ENCODE measurements at regions not wholly inside any gene's neighbourhood (a gene's known extent, or its start where the extent isn't known, plus 50 kb on each side); places are given as distances from the start of the nearest gene placed in this dataset.

DNA sequence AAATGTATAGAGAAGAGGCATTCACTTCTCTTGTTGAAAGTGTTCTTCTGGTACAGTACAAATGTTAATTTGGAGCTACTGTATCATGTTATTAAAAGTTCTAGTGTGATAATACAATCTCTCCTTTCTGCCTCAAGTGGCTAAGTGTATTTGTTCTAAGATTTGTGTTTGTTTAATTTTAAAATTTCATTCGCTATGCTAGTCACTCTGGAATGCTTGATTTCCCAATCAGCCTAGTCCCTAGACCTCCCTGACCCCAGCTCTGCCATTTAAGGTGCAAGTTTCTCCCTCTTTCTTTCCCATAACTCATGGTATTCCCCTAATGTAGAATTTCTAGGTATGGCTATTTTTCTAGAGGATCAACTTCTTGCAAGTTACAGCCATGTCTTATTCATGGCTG is 817.4 kb downstream of the STIM2 start:
- TF ChIP-seq FOXA1 (IDR thresholded peaks at IDR 0.05) (no peak), BHLHE40 (IDR thresholded peaks at IDR 0.05; ENCODE audit: borderline replicate concordance) (no peak), SUZ12 (IDR thresholded peaks at IDR 0.05) (no peak), ARNT (IDR thresholded peaks at IDR 0.05) (no peak), NFRKB (IDR thresholded peaks at IDR 0.05) (no peak), SP1 (IDR thresholded peaks at IDR 0.05) (no peak)
- TF ChIP-seq, protein P1, sequence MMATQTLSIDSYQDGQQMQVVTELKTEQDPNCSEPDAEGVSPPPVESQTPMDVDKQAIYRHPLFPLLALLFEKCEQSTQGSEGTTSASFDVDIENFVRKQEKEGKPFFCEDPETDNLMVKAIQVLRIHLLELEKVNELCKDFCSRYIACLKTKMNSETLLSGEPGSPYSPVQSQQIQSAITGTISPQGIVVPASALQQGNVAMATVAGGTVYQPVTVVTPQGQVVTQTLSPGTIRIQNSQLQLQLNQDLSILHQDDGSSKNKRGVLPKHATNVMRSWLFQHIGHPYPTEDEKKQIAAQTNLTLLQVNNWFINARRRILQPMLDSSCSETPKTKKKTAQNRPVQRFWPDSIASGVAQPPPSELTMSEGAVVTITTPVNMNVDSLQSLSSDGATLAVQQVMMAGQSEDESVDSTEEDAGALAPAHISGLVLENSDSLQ (IDR thresholded peaks at IDR 0.05): no peak

All from HEK293T (cell line).